ENCODE measurements at regions not wholly inside any gene's neighbourhood (a gene's known extent, or its start where the extent isn't known, plus 50 kb on each side); places are given as distances from the start of the nearest gene placed in this dataset.

- CTCF ChIA-PET, result no interaction called here
- H3K4me3 ChIP-seq (ENCODE audit: low read depth in 2 of 2, low read length in 1 of 2), result no peak overlapping the region
- H3K4me2 ChIP-seq, result no peak overlapping the region
- H3K4me1 ChIP-seq (ENCODE audit: control insufficient read depth in 1 of 2, insufficient read depth in 2 of 2, low read depth in 1 of 2, low read length in 1 of 2), result no peaks in the 10 kb centered on the region
- no peaks in the 10 kb centered on the region for H3K9me2 ChIP-seq
- no peaks in the 10 kb centered on the region for H3K79me2 ChIP-seq (ENCODE audit: insufficient read depth)
- WGBS (ENCODE audit: low lambda C conversion rate), result 47% methylated on average over 3 of the region's 4 CpGs
- H2AFZ ChIP-seq (ENCODE audit: low read depth), result no peak overlapping the region
- H3K9me3 ChIP-seq, result no peaks in the 10 kb centered on the region
- H3F3A ChIP-seq (replicated peaks; ENCODE audit: insufficient read depth), result no peaks in the 10 kb centered on the region
- H3K36me3 ChIP-seq (replicated peaks in 1 of 2; ENCODE audit: control insufficient read depth in 1 of 2, insufficient read depth in 2 of 2, low read length in 1 of 2), result no peaks in the 10 kb centered on the region
- no peak overlapping the region for H3K27ac ChIP-seq (ENCODE audit: low read depth in 2 of 2, low read length in 1 of 2)
- POLR2A ChIA-PET, result no interaction called here
- TF ChIP-seq FOXJ3 (CRISPR knock-in tag; IDR thresholded peaks at IDR 0.05) (no peak), RAD21 (IDR thresholded peaks at IDR 0.05; ENCODE audit: low read length) (no peak), RCOR1 (IDR thresholded peaks at IDR 0.05; ENCODE audit: low read length) (no peak), NRF1 (IDR thresholded peaks at IDR 0.05; ENCODE audit: low read depth, low read length) (no peak), EZH2phosphoT487 (IDR thresholded peaks at IDR 0.05; ENCODE audit: borderline replicate concordance, low read depth) (no peak), EP300 (IDR thresholded peaks at IDR 0.05; ENCODE audit: borderline replicate concordance in 1 of 2, low read depth in 1 of 2, low read length in 1 of 2) (no peak), MAX (IDR thresholded peaks at IDR 0.05; ENCODE audit: low read depth) (no peak), RFX5 (IDR thresholded peaks at IDR 0.05; ENCODE audit: low read length) (no peak), ZBTB33 (IDR thresholded peaks at IDR 0.05; ENCODE audit: borderline replicate concordance, low read depth) (no peak), YY1 (IDR thresholded peaks at IDR 0.05; ENCODE audit: low read depth) (no peak), USF2 (IDR thresholded peaks at IDR 0.05; ENCODE audit: borderline replicate concordance, low read depth, low read length) (no peak), RXRA (IDR thresholded peaks at IDR 0.05; ENCODE audit: borderline replicate concordance, low read depth) (no peak), FOXM1 (IDR thresholded peaks at IDR 0.05; ENCODE audit: low read depth) (no peak)
- no peak for DNase-seq
- no peaks in the 10 kb centered on the region for H3K27me3 ChIP-seq (ENCODE audit: insufficient read depth)
- no peak overlapping the region for H3K9ac ChIP-seq
- H4K20me1 ChIP-seq (ENCODE audit: insufficient read depth), result no peaks in the 10 kb centered on the region
Observed at GRCh38 chr5:111595425-111595824, 83.1 kb upstream of the STARD4 start.

- Histone ChIP-seq H3K9ac (no peak overlapping the region), H3K36me3 (replicated peaks in 1 of 2; ENCODE audit: control insufficient read depth in 1 of 2, insufficient read depth in 2 of 2, low read length in 1 of 2) (no peaks in the 10 kb centered on the region), H2AFZ (ENCODE audit: low read depth) (no peak overlapping the region), H3K27ac (ENCODE audit: low read depth in 2 of 2, low read length in 1 of 2) (no peak overlapping the region; a peak in 1 of 4 replicates), H3K9me3 (no peaks in the 10 kb centered on the region), H3K4me2 (no peak overlapping the region), H3K4me3 (ENCODE audit: low read depth in 2 of 2, low read length in 1 of 2) (no peak overlapping the region), H3K27me3 (ENCODE audit: insufficient read depth) (no peaks in the 10 kb centered on the region), H3F3A (replicated peaks; ENCODE audit: insufficient read depth) (peaks cover 9% of the 10 kb centered on the region), H4K20me1 (ENCODE audit: insufficient read depth) (no peaks in the 10 kb centered on the region), H3K4me1 (ENCODE audit: control insufficient read depth in 1 of 2, insufficient read depth in 2 of 2, low read depth in 1 of 2, low read length in 1 of 2) (peaks cover 3 to 4% of the 10 kb centered on the region in 2 experiments; a peak in 2 of 4 replicates), H3K9me2 (no peaks in the 10 kb centered on the region), H3K79me2 (ENCODE audit: insufficient read depth) (no peaks in the 10 kb centered on the region)
- POLR2A ChIA-PET, result no interaction called here
- DNase-seq, result peak; percentile 20
- CTCF ChIA-PET, result no interaction called here
- WGBS (ENCODE audit: low lambda C conversion rate), result 42% methylated on average over 1 of the region's 1 CpG
- TF ChIP-seq GABPA (IDR thresholded peaks at IDR 0.05; ENCODE audit: low read depth), result no peak
- TF ChIP-seq TCF12 (IDR thresholded peaks at IDR 0.05), result peak; percentile 24; the same call in 1 of the 2 replicates
- TF ChIP-seq RAD21 (IDR thresholded peaks at IDR 0.05; ENCODE audit: low read length), result no peak
- no peak for TF ChIP-seq YY1 (IDR thresholded peaks at IDR 0.05; ENCODE audit: low read depth)
- no peak for TF ChIP-seq MAX (IDR thresholded peaks at IDR 0.05; ENCODE audit: low read depth)
- no peak for TF ChIP-seq MXI1 (IDR thresholded peaks at IDR 0.05; ENCODE audit: low read depth, low read length)
- peak; percentile 28; the same call in 1 of the 2 replicates for TF ChIP-seq GATA2 (CRISPR knock-in tag; IDR thresholded peaks at IDR 0.05)
- TF ChIP-seq USF2 (IDR thresholded peaks at IDR 0.05; ENCODE audit: borderline replicate concordance, low read depth, low read length), result no peak
- TF ChIP-seq TAF1 (IDR thresholded peaks at IDR 0.05; ENCODE audit: borderline replicate concordance, low read depth, low read length), result no peak
- no peak for TF ChIP-seq SMC3 (IDR thresholded peaks at IDR 0.05; ENCODE audit: low read depth, low read length)
- 0 out of 4 replicates have a peak, but pooled peaks of 1 of the 2 experiments have one; percentile 12 for TF ChIP-seq EP300 (IDR thresholded peaks at IDR 0.05; ENCODE audit: borderline replicate concordance in 1 of 2, low read depth in 1 of 2, low read length in 1 of 2)
- no peak for TF ChIP-seq REST (IDR thresholded peaks at IDR 0.05; ENCODE audit: low read depth, low read length)
- TF ChIP-seq FOXM1 (IDR thresholded peaks at IDR 0.05; ENCODE audit: low read depth), result no peak
Observed at GRCh38 chr5:111589316-111589715, 77.0 kb upstream of the STARD4 start.
